Uterus (tissue), 2 donors: ENCODE measurements at regions not wholly inside any gene's neighbourhood (a gene's known extent, or its start where the extent isn't known, plus 50 kb on each side); places are given as distances from the start of the nearest gene placed in this dataset.
"Not testable (repeated sequence)": the region's sequence is repeated elsewhere in the genome, so short reads cannot be mapped to it uniquely, and the experiment has no call there.

Source experiments
- POLR2A ChIP-seq, 2 donors: fragments of 450-650 bp; IDR thresholded peaks; one replicate each; pipeline ENCODE4 v1.6.1; 2016; ENCODE audit warnings: antibody characterized with exemption in 2 of 2, mild to moderate bottlenecking in 1 of 2, moderate library complexity in 1 of 2
- TF ChIP-seq, protein P1 (sequence below), 4 experiments: fragments of 200-600 bp in 2 of 4; fragments of 450-650 bp in 2 of 4; sonication (generic) in 2 of 4; IDR thresholded peaks; one replicate each; pipeline ENCODE4 v1.5.1; 2016 to 2019; ENCODE audit warnings: antibody characterized with exemption in 4 of 4, mild to moderate bottlenecking in 2 of 4, moderate library complexity in 1 of 4

DNA sequence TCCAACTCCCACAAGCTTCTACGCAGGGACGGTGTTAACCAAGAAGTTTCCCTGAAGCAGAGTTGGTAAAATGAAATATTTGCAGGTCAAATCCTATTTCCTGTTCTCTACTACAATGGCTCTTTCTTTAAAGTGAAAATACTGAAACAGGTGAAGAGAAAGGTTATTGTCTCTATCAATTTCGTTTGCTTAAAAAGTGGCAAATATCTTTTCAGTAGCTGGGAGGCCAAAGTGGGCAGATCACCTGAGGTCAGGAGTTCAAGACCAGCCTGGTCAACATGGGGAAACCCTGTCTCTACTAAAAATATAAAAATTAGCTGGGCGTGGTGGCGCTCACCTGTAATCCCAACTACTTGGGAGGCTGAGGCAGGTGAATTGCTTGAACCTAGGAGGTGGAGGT is 134.2 kb upstream of the TPM1 start:
- TF ChIP-seq, protein P1, sequence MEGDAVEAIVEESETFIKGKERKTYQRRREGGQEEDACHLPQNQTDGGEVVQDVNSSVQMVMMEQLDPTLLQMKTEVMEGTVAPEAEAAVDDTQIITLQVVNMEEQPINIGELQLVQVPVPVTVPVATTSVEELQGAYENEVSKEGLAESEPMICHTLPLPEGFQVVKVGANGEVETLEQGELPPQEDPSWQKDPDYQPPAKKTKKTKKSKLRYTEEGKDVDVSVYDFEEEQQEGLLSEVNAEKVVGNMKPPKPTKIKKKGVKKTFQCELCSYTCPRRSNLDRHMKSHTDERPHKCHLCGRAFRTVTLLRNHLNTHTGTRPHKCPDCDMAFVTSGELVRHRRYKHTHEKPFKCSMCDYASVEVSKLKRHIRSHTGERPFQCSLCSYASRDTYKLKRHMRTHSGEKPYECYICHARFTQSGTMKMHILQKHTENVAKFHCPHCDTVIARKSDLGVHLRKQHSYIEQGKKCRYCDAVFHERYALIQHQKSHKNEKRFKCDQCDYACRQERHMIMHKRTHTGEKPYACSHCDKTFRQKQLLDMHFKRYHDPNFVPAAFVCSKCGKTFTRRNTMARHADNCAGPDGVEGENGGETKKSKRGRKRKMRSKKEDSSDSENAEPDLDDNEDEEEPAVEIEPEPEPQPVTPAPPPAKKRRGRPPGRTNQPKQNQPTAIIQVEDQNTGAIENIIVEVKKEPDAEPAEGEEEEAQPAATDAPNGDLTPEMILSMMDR (IDR thresholded peaks at IDR 0.05): not testable (repeated sequence)
- not testable (repeated sequence) for TF ChIP-seq POLR2A (IDR thresholded peaks at IDR 0.05)
